ENCODE measurements at regions not wholly inside any gene's neighbourhood (a gene's known extent, or its start where the extent isn't known, plus 50 kb on each side); places are given as distances from the start of the nearest gene placed in this dataset.

GRCh38 chr12:115700081-115700480 is 577.4 kb downstream of the MED13L start:
- TF ChIP-seq, protein P1, sequence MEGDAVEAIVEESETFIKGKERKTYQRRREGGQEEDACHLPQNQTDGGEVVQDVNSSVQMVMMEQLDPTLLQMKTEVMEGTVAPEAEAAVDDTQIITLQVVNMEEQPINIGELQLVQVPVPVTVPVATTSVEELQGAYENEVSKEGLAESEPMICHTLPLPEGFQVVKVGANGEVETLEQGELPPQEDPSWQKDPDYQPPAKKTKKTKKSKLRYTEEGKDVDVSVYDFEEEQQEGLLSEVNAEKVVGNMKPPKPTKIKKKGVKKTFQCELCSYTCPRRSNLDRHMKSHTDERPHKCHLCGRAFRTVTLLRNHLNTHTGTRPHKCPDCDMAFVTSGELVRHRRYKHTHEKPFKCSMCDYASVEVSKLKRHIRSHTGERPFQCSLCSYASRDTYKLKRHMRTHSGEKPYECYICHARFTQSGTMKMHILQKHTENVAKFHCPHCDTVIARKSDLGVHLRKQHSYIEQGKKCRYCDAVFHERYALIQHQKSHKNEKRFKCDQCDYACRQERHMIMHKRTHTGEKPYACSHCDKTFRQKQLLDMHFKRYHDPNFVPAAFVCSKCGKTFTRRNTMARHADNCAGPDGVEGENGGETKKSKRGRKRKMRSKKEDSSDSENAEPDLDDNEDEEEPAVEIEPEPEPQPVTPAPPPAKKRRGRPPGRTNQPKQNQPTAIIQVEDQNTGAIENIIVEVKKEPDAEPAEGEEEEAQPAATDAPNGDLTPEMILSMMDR (IDR thresholded peaks at IDR 0.05; ENCODE audit: borderline replicate concordance, insufficient read depth, low read depth, low read length): no peak
- no peak overlapping the region for H3K4me3 ChIP-seq (ENCODE audit: low read depth, low read length)

GRCh38 chr12:115698257-115698656 is 579.2 kb downstream of the MED13L start:
- no peak overlapping the region for H3K4me3 ChIP-seq (ENCODE audit: low read depth, low read length)
- TF ChIP-seq, protein P1 (IDR thresholded peaks at IDR 0.05; ENCODE audit: borderline replicate concordance, insufficient read depth, low read depth, low read length): no peak

- no peak overlapping the region for H3K4me3 ChIP-seq (ENCODE audit: low read depth, low read length)
- TF ChIP-seq, protein P1 (IDR thresholded peaks at IDR 0.05; ENCODE audit: borderline replicate concordance, insufficient read depth, low read depth, low read length): no peak
These were observed 580.2 kb downstream of the MED13L start for GRCh38 chr12:115697340-115697739.

- no peak overlapping the region for H3K4me3 ChIP-seq (ENCODE audit: low read depth, low read length)
- TF ChIP-seq, protein P1 (IDR thresholded peaks at IDR 0.05; ENCODE audit: borderline replicate concordance, insufficient read depth, low read depth, low read length): no peak
These were observed 582.9 kb downstream of the MED13L start for GRCh38 chr12:115694564-115694963.

DNA sequence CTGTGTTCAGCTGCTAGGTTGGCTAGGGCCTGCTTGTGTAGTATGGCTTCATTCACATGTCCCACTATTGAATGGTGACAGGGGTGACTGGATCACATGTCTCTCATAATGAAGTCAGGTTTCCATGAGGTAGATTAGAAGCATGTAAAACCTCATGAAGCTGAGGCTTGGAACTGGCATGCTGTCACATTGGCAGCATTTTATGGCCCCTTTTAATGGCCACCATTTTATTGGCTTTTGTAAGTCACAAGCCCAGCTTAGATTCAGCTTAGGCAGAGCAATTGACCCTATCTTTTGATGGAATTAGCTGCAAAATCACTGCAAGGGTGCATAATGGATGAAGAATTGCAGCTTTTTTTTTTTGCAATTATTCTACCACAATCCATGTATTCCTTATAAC is 583.5 kb downstream of the MED13L start:
- TF ChIP-seq, protein P1 (IDR thresholded peaks at IDR 0.05; ENCODE audit: borderline replicate concordance, insufficient read depth, low read depth, low read length): no peak
- no peak overlapping the region for H3K4me3 ChIP-seq (ENCODE audit: low read depth, low read length)

DNA sequence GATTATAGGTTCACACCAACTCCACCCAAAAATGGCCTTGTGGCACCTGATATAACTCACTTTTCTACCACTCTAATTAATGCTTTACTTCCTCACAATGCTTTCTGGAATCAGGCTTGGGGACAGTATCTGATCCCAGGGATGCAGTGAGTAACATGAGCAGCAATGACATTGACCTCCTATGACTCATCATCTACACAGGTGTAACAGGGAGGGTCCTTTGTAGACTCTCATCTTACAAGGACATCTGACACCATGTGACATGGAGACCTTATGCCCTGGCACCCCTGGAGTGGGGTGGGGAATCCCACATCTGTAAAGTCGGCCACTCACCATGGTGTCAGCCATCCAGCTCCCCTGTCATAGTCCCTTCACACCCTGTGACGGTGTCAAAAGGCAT is 586.4 kb downstream of the MED13L start:
- no peak overlapping the region for H3K4me3 ChIP-seq (ENCODE audit: low read depth, low read length)
- TF ChIP-seq, protein P1 (IDR thresholded peaks at IDR 0.05; ENCODE audit: borderline replicate concordance, insufficient read depth, low read depth, low read length): no peak

GRCh38 chr12:115687094-115687493 is 590.4 kb downstream of the MED13L start:
- TF ChIP-seq, protein P1 (IDR thresholded peaks at IDR 0.05; ENCODE audit: borderline replicate concordance, insufficient read depth, low read depth, low read length): no peak
- no peak overlapping the region for H3K4me3 ChIP-seq (ENCODE audit: low read depth, low read length)

Measured in GM12875 (cell line).